HFFc6 (cell line): ENCODE measurements at regions not wholly inside any gene's neighbourhood (a gene's known extent, or its start where the extent isn't known, plus 50 kb on each side); places are given as distances from the start of the nearest gene placed in this dataset.

Experiments used
- DNase-seq: peaks from one replicate; pipeline ENCODE4 v3.0.0-alpha.2; 2018
- H3K27ac Mint-ChIP-seq: 2 replicates; pipeline ENCODE4 v1.8.0; 2020; ENCODE audit warnings: mild to moderate bottlenecking, mixed read lengths
- H3K27me3 Mint-ChIP-seq: 2 replicates; pipeline ENCODE4 v1.8.0; 2021; ENCODE audit warnings: mild to moderate bottlenecking, moderate library complexity, mixed read lengths; ENCODE audit not compliant: insufficient read depth
- H3K36me3 Mint-ChIP-seq: 2 replicates; pipeline ENCODE4 v1.8.0; 2021; ENCODE audit warnings: low read depth, mixed read lengths
- H3K4me1 Mint-ChIP-seq: 2 replicates; pipeline ENCODE4 v1.8.0; 2020; ENCODE audit warnings: low read depth, mixed read lengths
- H3K4me3 Mint-ChIP-seq: 2 replicates; pipeline ENCODE4 v1.8.0; 2020; ENCODE audit warnings: mild to moderate bottlenecking, moderate library complexity, mixed read lengths
- H3K9me3 Mint-ChIP-seq: 2 replicates; pipeline ENCODE4 v1.8.0; 2020; ENCODE audit warnings: mild to moderate bottlenecking, mixed read lengths
- TF ChIP-seq, protein P1 (sequence below): fragments of 200-600 bp; sonication (generic); IDR thresholded peaks from 2 replicates; pipeline ENCODE4 v1.5.0; 2021; ENCODE audit warnings: antibody characterized with exemption, mild to moderate bottlenecking

DNA sequence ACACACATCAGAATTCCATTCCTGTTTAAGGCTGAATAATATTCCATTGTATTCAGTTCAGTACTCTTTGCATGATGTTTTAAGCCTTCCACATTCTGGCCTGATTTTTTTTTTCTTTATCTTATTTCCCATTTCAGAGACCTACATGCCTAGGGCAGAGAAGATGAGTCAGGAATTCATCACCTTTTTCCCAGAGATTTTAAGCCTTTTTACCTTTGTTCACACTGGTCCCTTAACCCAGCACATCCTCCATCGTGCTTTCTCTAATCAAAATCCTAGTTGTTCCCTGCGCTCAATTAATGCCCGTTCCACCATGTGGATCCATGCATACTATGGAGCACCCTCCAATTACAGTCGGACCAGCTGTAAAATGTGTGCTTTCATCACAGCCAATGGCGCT lies 245.1 kb downstream of the DHX15 start:
- H3K9me3 Mint-ChIP-seq: peaks cover 14% of the 10 kb centered on the region
- TF ChIP-seq, protein P1, sequence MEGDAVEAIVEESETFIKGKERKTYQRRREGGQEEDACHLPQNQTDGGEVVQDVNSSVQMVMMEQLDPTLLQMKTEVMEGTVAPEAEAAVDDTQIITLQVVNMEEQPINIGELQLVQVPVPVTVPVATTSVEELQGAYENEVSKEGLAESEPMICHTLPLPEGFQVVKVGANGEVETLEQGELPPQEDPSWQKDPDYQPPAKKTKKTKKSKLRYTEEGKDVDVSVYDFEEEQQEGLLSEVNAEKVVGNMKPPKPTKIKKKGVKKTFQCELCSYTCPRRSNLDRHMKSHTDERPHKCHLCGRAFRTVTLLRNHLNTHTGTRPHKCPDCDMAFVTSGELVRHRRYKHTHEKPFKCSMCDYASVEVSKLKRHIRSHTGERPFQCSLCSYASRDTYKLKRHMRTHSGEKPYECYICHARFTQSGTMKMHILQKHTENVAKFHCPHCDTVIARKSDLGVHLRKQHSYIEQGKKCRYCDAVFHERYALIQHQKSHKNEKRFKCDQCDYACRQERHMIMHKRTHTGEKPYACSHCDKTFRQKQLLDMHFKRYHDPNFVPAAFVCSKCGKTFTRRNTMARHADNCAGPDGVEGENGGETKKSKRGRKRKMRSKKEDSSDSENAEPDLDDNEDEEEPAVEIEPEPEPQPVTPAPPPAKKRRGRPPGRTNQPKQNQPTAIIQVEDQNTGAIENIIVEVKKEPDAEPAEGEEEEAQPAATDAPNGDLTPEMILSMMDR: no peak
- H3K27ac Mint-ChIP-seq: no peak overlapping the region
- DNase-seq: no peak
- no peaks in the 10 kb centered on the region for H3K4me1 Mint-ChIP-seq
- no peaks in the 10 kb centered on the region for H3K27me3 Mint-ChIP-seq
- H3K36me3 Mint-ChIP-seq: no peaks in the 10 kb centered on the region
- H3K4me3 Mint-ChIP-seq: no peak overlapping the region

DNA sequence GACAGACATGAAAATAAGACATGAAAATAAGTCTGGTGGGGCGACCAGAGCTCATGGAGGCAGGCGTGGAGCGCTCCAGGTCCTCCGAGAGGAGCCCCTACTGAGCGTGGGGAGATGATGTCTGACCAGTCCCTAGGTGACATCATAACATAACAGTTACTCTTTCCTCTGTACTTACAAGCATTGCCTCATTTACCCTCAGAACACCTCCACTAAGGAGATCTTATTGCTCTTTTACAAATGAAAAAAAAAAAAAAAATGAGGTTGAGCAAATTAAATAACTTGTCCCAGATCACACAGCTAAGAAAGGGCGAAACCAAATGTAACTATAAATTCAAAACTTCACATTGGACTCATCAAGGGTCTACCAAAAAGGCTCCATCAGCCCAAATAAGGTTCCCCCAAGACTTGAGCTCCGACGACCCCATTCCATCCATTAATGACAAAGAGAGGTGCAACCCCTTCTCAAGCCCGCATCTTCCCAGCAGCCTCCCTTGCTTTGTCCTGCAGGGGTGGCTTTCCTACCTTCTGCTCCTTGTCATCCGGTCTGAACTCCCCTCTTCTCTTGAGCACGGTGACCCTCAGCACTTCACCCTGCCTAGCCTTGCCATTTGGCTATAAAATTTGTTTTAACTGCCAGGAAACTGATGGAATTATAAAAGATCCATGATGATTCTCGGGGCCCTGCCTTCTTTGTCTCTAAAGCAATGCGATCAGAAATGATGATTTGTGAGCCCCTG lies 246.7 kb downstream of the DHX15 start:
- no peaks in the 10 kb centered on the region for H3K36me3 Mint-ChIP-seq
- TF ChIP-seq, protein P1: no peak

DNA sequence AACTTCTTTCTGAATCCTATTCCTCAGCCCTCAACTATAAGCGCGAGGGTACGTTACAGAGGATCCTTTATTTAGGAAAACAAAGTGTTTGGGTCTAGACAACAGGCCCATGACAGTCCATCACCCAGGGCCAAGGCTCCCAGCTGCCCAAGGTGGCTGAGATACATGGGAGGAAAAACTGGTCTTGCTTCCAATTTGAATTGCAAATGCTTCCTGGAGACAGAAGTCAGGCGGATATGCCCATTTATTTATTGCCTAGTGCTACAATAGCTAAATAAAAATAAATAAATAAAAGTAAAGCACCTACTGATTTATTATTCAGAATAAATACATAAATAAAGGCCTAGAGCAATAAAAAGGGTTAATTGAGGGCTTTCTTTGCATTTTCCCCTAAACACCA lies 248.7 kb downstream of the DHX15 start:
- Mint-ChIP-seq H3K4me3 (no peak overlapping the region), H3K36me3 (no peaks in the 10 kb centered on the region)
- no peak for DNase-seq

More for the DNA sequence above, 246.7 kb downstream of the DHX15 start:
- H3K9me3 Mint-ChIP-seq: peaks cover 14% of the 10 kb centered on the region
- H3K4me1 Mint-ChIP-seq: no peaks in the 10 kb centered on the region
- H3K27me3 Mint-ChIP-seq: no peaks in the 10 kb centered on the region
- no peak for DNase-seq
- H3K4me3 Mint-ChIP-seq: no peak overlapping the region
- H3K27ac Mint-ChIP-seq: no peak overlapping the region

DNA sequence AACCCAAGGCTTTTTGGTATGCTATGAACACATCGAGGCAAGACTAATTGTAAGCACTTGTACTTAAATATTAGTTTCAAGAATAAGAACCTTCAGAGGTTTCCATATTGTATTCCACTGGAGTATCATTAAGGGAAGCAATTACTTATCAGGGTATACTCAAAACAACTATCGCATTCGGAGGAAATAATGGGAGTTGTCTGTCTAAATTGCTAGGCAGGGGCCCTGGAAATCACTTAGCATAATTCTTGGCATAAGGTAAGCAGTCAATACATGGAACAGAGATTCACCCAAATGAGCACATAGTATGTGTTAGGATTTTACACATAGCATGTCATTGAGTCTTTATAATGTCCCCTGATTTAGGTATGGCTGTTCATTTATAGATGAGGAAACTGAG lies 249.4 kb downstream of the DHX15 start:
- Mint-ChIP-seq H3K4me1 (no peaks in the 10 kb centered on the region), H3K4me3 (no peak overlapping the region), H3K9me3 (peaks cover 20% of the 10 kb centered on the region), H3K27me3 (no peaks in the 10 kb centered on the region), H3K27ac (no peak overlapping the region), H3K36me3 (no peaks in the 10 kb centered on the region)
- no peak for DNase-seq
- TF ChIP-seq, protein P1: no peak

More for the DNA sequence above, 248.7 kb downstream of the DHX15 start:
- no peaks in the 10 kb centered on the region for H3K27me3 Mint-ChIP-seq
- peaks cover 18% of the 10 kb centered on the region for H3K9me3 Mint-ChIP-seq
- TF ChIP-seq, protein P1: no peak
- no peak overlapping the region for H3K27ac Mint-ChIP-seq
- H3K4me1 Mint-ChIP-seq: no peaks in the 10 kb centered on the region

DNA sequence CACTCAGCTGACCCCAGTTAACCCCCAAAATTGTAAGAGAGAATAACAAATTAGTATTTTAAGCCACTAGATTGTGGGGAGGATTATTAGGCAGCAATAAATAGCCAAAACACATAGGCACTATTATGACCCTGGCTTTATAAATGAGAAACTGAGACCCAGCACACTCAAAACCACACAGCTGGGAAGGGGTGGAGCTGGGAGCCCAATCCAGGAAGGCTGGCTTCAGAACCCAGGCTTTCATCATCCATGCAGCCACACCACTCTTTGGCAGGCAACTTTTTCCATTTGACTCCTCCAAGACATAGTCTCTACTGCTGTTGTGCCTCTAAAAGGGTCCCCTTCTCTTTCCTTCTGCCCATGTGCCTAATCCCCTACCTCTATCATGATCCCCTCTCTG lies 253.8 kb downstream of the DHX15 start:
- Mint-ChIP-seq H3K4me1 (no peaks in the 10 kb centered on the region), H3K27me3 (peaks cover 3% of the 10 kb centered on the region), H3K4me3 (no peak overlapping the region), H3K27ac (no peak overlapping the region), H3K36me3 (no peaks in the 10 kb centered on the region), H3K9me3 (peaks cover 26% of the 10 kb centered on the region)
- DNase-seq: no peak
- TF ChIP-seq, protein P1: no peak
